SU-DHL-6 (cell line): ENCODE measurements at regions not wholly inside any gene's neighbourhood (a gene's known extent, or its start where the extent isn't known, plus 50 kb on each side); places are given as distances from the start of the nearest gene placed in this dataset.

Experiments used
- CTCF ChIP-seq: fragments of 200-600 bp; sonication (generic); IDR thresholded peaks from one replicate; pipeline ENCODE4 v1.5.1; 2017; ENCODE audit warnings: antibody characterized with exemption, mild to moderate bottlenecking, low read length, moderate library complexity; ENCODE audit not compliant: insufficient read depth, poor library complexity, severe bottlenecking
- EZH2phosphoT487 ChIP-seq: fragments of 200-600 bp; sonication (generic), shearing (Covaris generic); conservative IDR thresholded peaks from 2 replicates; pipeline ENCODE4 v1.6.1; 2018; ENCODE audit warnings: mild to moderate bottlenecking, antibody characterized with exemption, low read length, moderate library complexity, mixed read lengths

DNA sequence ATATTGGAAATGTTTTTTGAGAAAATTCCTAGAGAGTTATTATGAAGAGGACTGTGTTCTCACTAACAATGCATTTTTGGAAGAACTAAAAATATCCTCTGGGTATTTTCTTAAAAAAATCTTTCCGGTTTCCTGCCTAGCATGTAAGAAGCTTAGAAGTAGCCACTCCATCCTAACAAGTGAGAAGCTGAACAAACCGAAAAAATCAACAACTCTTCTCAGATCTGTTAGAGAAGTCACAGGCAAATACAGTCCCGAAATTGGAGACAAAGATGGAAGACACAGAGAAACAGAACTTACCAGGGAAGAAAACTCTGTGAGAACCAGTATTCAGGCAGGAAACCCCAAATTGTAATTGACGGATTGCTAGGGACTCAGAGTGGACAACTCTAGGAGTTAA is 173.0 kb downstream of the KLF12 start:
- TF ChIP-seq EZH2phosphoT487 (no peak), CTCF (no peak)
